SK-MEL-5 (cell line): ENCODE measurements at regions not wholly inside any gene's neighbourhood (a gene's known extent, or its start where the extent isn't known, plus 50 kb on each side); places are given as distances from the start of the nearest gene placed in this dataset.

Source experiments
- DNase-seq: peaks from one replicate; pipeline ENCODE4 v3.0.0-alpha.2; 2016; ENCODE audit warnings: low read depth, low spot score
- in situ Hi-C: cut with HindIII; loops from 2 replicates; pipeline ENCODE4 v1.10.0; 2016; ENCODE audit warnings: low sequenced_read_pairs, high pct_unique_total_duplicates, low pct_unique_long_range_greater_than_20kb

- no peak for DNase-seq
- in situ Hi-C loops, result no loop called here
These were observed 86.2 kb upstream of the OPCML start for GRCh38 chr11:133618544-133618943.

DNA sequence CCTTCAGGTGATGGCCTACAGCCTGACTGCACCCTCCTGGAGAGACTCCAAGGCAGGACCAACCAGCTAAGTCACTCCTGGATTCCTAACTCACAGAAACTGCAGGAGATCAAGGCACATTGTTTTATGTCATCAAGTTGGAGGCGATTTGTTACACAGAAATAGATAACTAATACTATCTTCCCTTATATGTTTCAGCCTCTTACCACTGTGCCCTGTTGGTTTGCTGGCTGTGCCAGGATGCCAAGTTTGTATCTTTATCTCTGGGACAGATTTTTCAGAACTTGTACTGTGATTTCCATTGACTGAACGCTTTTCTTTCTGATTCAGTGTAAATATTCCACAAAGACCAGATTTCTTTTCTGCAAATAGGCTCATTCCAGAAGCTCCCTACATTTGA is 76.2 kb upstream of the OPCML start:
- in situ Hi-C loops, result no loop called here
- no peak for DNase-seq

DNA sequence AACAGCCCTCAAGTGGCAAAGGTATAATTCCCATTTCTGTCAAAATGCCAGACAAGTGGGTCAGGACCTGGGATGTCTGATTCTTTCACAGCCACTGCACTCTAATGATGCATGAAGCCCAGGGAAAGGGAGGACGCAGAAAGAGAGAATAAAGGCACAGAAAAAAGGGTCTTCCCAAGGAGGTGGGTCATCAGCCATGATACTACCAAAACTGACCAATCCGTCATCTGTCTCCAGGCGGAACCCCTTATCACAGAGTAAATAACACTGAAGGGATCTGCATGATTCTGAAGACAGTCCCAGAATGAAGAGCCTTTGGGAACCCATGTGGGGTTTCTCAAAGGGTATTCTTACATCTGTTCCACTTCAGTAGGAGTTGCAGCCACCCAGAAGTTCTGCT is 73.8 kb upstream of the OPCML start:
- DNase-seq, result no peak
- in situ Hi-C loops, result no loop called here

GRCh38 chr11:133605482-133605881 is 73.2 kb upstream of the OPCML start:
- DNase-seq, result no peak
- in situ Hi-C loops, result no loop called here

- DNase-seq, result no peak
- in situ Hi-C loops, result no loop called here
These were observed 69.3 kb upstream of the OPCML start for GRCh38 chr11:133601641-133602040.

DNA sequence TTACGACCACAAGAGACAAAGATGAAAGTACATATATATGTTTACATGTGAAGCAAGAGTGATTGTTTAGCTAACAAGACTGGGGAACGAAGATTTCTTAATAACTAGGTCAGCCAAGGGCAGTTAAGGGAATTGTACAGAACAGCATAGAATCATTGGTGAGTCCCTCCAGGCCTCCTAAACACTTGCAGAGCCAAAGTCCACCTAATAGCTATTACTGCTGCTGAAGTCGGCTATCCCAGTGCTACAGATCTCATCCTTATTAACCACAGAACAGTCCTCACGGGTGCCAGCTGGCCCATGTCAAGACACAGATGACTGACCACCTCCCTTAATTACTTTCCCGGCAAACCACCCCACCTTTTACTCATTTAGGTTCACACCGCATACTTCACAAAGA is 68.5 kb upstream of the OPCML start:
- no peak for DNase-seq
- in situ Hi-C loops, result no loop called here

GRCh38 chr11:133600306-133600705 is 68.0 kb upstream of the OPCML start:
- in situ Hi-C loops, result no loop called here
- DNase-seq, result no peak

- DNase-seq, result no peak
- in situ Hi-C loops, result no loop called here
These were observed 66.6 kb upstream of the OPCML start for GRCh38 chr11:133598906-133599305.

DNA sequence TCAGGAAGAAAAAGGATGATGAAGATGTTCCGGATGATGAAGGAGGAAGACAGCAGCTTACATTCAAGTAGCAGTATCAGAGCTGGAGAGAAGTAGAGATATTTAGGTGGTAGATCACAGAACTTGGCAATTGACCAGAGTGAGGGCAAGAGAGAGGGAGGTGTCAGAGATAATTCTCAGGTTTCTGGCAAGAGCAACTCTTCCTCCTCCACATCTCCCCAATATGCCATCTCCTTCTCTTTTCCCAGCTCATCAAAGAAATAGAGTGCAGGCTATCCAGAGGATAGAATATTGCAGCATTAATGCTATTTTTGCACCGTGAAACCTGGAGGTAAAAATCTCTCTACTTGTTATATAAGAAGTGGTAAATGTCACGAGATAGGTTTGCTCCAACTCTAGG is 64.9 kb upstream of the OPCML start:
- in situ Hi-C loops, result no loop called here
- DNase-seq, result no peak

GRCh38 chr11:133595998-133596590 is 63.8 kb upstream of the OPCML start:
- in situ Hi-C loops, result no loop called here

GRCh38 chr11:133593036-133593435 is 60.7 kb upstream of the OPCML start:
- in situ Hi-C loops, result no loop called here
- DNase-seq, result no peak

More at GRCh38 chr11:133595998-133596590, 63.8 kb upstream of the OPCML start:
- no peak for DNase-seq

- no peak for DNase-seq
These were observed 54.7 kb upstream of the OPCML start for GRCh38 chr11:133586903-133587517.

GRCh38 chr11:133582750-133583149 is 50.4 kb upstream of the OPCML start:
- no peak for DNase-seq
- in situ Hi-C loops, result no loop called here

More at GRCh38 chr11:133586903-133587517, 54.7 kb upstream of the OPCML start:
- in situ Hi-C loops, result no loop called here

DNA sequence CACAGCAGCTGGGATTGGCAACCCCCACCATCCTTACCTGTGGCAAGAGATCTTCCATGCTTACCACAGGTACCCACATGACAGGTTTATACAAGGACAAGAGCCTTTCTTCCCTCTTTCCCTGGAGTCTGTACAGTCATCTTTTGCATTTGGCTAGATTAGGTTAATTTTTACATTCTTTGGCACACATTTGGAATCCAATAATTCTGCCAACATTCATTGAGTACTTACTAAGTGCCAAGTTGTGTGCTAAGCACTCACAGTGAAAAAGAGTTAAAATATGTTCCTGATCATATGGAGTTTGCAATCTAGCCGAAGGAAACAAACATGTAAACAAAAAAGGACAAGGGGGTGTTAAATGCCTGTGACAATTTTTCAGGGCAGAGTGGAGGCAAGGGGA is 50.0 kb upstream of the OPCML start:
- no peak for DNase-seq
- in situ Hi-C loops, result no loop called here
